HG02973 (cell line): ENCODE measurements at regions not wholly inside any gene's neighbourhood (a gene's known extent, or its start where the extent isn't known, plus 50 kb on each side); places are given as distances from the start of the nearest gene placed in this dataset.

Source experiments
- ATAC-seq: cut with Tn5 transposase; IDR thresholded peaks from one replicate; pipeline ENCODE4 v1.9.1; 2021; ENCODE audit warnings: moderate library complexity; ENCODE audit not compliant: unreplicated experiment

GRCh38 chr12:126337556-126338441, 1272.6 kb downstream of the AACS start:
- no peak for ATAC-seq

- no peak for ATAC-seq
Observed at GRCh38 chr12:126342866-126343265, 1277.6 kb downstream of the AACS start.

GRCh38 chr12:126343321-126343720, 1278.1 kb downstream of the AACS start:
- ATAC-seq, result no peak

- ATAC-seq, result no peak
Observed at GRCh38 chr12:126346087-126346486, 1280.9 kb downstream of the AACS start.

- no peak for ATAC-seq
Observed at GRCh38 chr12:126347421-126347820, 1282.2 kb downstream of the AACS start.

GRCh38 chr12:126349383-126349782, 1284.1 kb downstream of the AACS start:
- ATAC-seq, result no peak

- ATAC-seq, result no peak
Observed at GRCh38 chr12:126353604-126354003, 1288.4 kb downstream of the AACS start.

GRCh38 chr12:126354633-126355032, 1289.4 kb downstream of the AACS start:
- ATAC-seq, result no peak

- no peak for ATAC-seq
Observed at GRCh38 chr12:126355346-126355745, 1290.1 kb downstream of the AACS start.

GRCh38 chr12:126358806-126359205, 1293.6 kb downstream of the AACS start:
- ATAC-seq, result no peak

GRCh38 chr12:126359216-126359615, 1294.0 kb downstream of the AACS start:
- ATAC-seq, result no peak

GRCh38 chr12:126361804-126362203, 1296.6 kb downstream of the AACS start:
- no peak for ATAC-seq

- ATAC-seq, result no peak
Observed at GRCh38 chr12:126362493-126362892, 1297.3 kb downstream of the AACS start.

- no peak for ATAC-seq
Observed at GRCh38 chr12:126362964-126363363, 1297.7 kb downstream of the AACS start.

GRCh38 chr12:126369487-126370463, 1304.5 kb downstream of the AACS start:
- no peak for ATAC-seq

GRCh38 chr12:126383506-126383905, 1318.3 kb downstream of the AACS start:
- ATAC-seq, result no peak

GRCh38 chr12:126384026-126384564, 1318.9 kb downstream of the AACS start:
- ATAC-seq, result no peak

GRCh38 chr12:126385785-126386184, 1320.5 kb downstream of the AACS start:
- no peak for ATAC-seq

- ATAC-seq, result no peak
Observed at GRCh38 chr12:126389220-126389841, 1324.1 kb downstream of the AACS start.

- ATAC-seq, result no peak
Observed at GRCh38 chr12:126389961-126390360, 1324.7 kb downstream of the AACS start.
